HG03439 (cell line): ENCODE measurements at regions not wholly inside any gene's neighbourhood (a gene's known extent, or its start where the extent isn't known, plus 50 kb on each side); places are given as distances from the start of the nearest gene placed in this dataset.
A peak's percentile ranks its signal among the peaks of the same experiment; 100 is the strongest.
"Not testable (repeated sequence)": the region's sequence is repeated elsewhere in the genome, so short reads cannot be mapped to it uniquely, and the experiment has no call there.

Experiments
- ATAC-seq: cut with Tn5 transposase; IDR thresholded peaks from one replicate; pipeline ENCODE4 v1.9.1; 2021; ENCODE audit warnings: mild to moderate bottlenecking, moderate library complexity; ENCODE audit not compliant: unreplicated experiment

GRCh38 chr5:93682471-93683404, 58.7 kb downstream of the POU5F2 start:
- not testable (repeated sequence) for ATAC-seq

- no peak for ATAC-seq
Observed at GRCh38 chr5:93681432-93681831, 60.0 kb downstream of the POU5F2 start.

- ATAC-seq = no peak
Observed at GRCh38 chr5:93677359-93677891, 64.0 kb downstream of the POU5F2 start.

- no peak for ATAC-seq
Observed at GRCh38 chr5:93676704-93677103, 64.7 kb downstream of the POU5F2 start.

- ATAC-seq = peak; percentile 47
Observed at GRCh38 chr5:93675460-93676450, 65.6 kb downstream of the POU5F2 start.

- ATAC-seq = peak; percentile 45
Observed at GRCh38 chr5:93674866-93675459, 66.4 kb downstream of the POU5F2 start.

- ATAC-seq = no peak
Observed at GRCh38 chr5:93674138-93674537, 67.3 kb downstream of the POU5F2 start.

- ATAC-seq = no peak
Observed at GRCh38 chr5:93673316-93673954, 68.0 kb downstream of the POU5F2 start.

GRCh38 chr5:93665648-93666047, 75.8 kb downstream of the POU5F2 start:
- ATAC-seq = no peak

- ATAC-seq = no peak
Observed at GRCh38 chr5:93660677-93661076, 77.7 kb downstream of the NR2F1 start.

GRCh38 chr5:93658044-93658443, 75.0 kb downstream of the NR2F1 start:
- ATAC-seq = no peak

- no peak for ATAC-seq
Observed at GRCh38 chr5:93654676-93655075, 71.7 kb downstream of the NR2F1 start.

GRCh38 chr5:93653716-93654115, 70.7 kb downstream of the NR2F1 start:
- ATAC-seq = no peak

- no peak for ATAC-seq
Observed at GRCh38 chr5:93649234-93649900, 66.3 kb downstream of the NR2F1 start.

GRCh38 chr5:93644760-93645159, 61.7 kb downstream of the NR2F1 start:
- no peak for ATAC-seq
